ENCODE measurements at regions not wholly inside any gene's neighbourhood (a gene's known extent, or its start where the extent isn't known, plus 50 kb on each side); places are given as distances from the start of the nearest gene placed in this dataset.

DNA sequence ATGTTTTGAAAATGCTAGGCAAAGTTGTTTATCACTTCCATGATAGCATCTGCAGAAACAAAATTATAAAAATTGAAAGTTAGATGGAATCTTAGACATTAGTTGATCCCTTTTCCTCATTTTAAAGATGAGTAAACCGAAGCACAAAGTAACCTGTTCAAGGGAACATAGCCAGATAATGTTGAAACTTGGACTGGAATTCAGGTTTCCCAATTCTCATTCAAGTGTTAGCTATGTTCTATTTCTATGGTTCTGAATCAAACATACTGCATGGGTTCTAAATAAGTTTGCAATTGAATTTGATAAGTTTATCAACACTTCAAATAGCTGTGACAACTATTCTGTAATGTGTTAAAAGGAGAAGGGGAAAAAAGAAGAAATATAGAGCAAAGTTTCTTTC is 122.4 kb upstream of the SOX5 start:
- TF ChIP-seq, protein P1, sequence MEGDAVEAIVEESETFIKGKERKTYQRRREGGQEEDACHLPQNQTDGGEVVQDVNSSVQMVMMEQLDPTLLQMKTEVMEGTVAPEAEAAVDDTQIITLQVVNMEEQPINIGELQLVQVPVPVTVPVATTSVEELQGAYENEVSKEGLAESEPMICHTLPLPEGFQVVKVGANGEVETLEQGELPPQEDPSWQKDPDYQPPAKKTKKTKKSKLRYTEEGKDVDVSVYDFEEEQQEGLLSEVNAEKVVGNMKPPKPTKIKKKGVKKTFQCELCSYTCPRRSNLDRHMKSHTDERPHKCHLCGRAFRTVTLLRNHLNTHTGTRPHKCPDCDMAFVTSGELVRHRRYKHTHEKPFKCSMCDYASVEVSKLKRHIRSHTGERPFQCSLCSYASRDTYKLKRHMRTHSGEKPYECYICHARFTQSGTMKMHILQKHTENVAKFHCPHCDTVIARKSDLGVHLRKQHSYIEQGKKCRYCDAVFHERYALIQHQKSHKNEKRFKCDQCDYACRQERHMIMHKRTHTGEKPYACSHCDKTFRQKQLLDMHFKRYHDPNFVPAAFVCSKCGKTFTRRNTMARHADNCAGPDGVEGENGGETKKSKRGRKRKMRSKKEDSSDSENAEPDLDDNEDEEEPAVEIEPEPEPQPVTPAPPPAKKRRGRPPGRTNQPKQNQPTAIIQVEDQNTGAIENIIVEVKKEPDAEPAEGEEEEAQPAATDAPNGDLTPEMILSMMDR (IDR thresholded peaks at IDR 0.05), result no peak
- TF ChIP-seq POLR2A (IDR thresholded peaks at IDR 0.05), result no peak
